Cardiac fibroblast (primary cell): ENCODE measurements at regions not wholly inside any gene's neighbourhood (a gene's known extent, or its start where the extent isn't known, plus 50 kb on each side); places are given as distances from the start of the nearest gene placed in this dataset.

ENCODE experiments used
- DNase-seq, 2 donors: peaks; one replicate each; pipeline versions ENCODE4 v3.0.0 to v3.0.0-alpha.2; 2010; ENCODE audit warnings: low read depth in 2 of 2
- H3K4me3 ChIP-seq, 2 donors: replicated peaks in 1 of 2; 1 replicate in 1 of 2; 2 replicates in 1 of 2; pipeline ENCODE4 v1.5.1; 2011; ENCODE audit warnings: low read depth in 2 of 2, low read length in 2 of 2, mild to moderate bottlenecking in 2 of 2, moderate library complexity in 1 of 2
- TF ChIP-seq, protein P1 (sequence below): IDR thresholded peaks from one replicate; pipeline ENCODE4 v1.5.1; 2011; ENCODE audit warnings: low read depth, mild to moderate bottlenecking, low read length, inconsistent platforms

DNA sequence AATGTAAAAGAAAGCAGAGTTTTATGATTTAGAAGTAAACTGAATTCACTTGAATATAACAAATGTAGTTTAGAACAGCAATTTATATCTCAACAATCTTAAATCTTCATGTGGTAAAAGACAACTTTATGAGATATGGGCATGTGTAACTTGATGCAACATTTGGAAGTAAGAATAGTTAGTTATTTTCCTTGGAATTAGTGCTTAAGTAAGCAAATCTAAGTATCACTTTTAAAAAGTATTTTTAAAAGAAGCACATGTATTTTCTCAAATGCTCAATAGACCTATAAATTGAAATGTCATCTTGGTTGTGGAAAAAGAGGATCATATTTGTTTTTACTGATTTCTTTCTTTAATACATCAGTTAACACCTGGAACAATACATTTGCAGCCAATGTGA, 340.3 kb upstream of the CDH6 start:
- no peak overlapping the region for H3K4me3 ChIP-seq
- no peak for DNase-seq
- TF ChIP-seq, protein P1, sequence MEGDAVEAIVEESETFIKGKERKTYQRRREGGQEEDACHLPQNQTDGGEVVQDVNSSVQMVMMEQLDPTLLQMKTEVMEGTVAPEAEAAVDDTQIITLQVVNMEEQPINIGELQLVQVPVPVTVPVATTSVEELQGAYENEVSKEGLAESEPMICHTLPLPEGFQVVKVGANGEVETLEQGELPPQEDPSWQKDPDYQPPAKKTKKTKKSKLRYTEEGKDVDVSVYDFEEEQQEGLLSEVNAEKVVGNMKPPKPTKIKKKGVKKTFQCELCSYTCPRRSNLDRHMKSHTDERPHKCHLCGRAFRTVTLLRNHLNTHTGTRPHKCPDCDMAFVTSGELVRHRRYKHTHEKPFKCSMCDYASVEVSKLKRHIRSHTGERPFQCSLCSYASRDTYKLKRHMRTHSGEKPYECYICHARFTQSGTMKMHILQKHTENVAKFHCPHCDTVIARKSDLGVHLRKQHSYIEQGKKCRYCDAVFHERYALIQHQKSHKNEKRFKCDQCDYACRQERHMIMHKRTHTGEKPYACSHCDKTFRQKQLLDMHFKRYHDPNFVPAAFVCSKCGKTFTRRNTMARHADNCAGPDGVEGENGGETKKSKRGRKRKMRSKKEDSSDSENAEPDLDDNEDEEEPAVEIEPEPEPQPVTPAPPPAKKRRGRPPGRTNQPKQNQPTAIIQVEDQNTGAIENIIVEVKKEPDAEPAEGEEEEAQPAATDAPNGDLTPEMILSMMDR: no peak

DNA sequence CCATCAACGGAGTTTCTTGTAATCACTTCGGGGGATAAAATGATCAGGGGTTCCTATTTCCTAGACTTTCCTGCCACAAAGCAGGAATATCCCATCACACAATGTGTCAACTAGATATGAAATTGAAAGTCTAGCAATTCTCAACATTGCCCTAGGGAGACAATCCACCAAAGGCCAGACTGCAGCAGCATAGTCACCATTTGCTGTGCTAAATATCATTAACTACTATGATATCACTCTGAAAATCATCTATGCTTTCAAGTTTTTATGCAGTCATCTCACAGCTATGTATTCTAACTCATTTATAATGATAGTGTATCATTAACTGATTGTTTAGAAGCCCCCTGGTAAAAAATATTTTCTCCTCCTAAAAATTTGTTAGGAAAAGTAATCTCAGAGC, 342.6 kb upstream of the CDH6 start:
- DNase-seq: no peak
- TF ChIP-seq, protein P1: no peak
- H3K4me3 ChIP-seq: no peak overlapping the region

DNA sequence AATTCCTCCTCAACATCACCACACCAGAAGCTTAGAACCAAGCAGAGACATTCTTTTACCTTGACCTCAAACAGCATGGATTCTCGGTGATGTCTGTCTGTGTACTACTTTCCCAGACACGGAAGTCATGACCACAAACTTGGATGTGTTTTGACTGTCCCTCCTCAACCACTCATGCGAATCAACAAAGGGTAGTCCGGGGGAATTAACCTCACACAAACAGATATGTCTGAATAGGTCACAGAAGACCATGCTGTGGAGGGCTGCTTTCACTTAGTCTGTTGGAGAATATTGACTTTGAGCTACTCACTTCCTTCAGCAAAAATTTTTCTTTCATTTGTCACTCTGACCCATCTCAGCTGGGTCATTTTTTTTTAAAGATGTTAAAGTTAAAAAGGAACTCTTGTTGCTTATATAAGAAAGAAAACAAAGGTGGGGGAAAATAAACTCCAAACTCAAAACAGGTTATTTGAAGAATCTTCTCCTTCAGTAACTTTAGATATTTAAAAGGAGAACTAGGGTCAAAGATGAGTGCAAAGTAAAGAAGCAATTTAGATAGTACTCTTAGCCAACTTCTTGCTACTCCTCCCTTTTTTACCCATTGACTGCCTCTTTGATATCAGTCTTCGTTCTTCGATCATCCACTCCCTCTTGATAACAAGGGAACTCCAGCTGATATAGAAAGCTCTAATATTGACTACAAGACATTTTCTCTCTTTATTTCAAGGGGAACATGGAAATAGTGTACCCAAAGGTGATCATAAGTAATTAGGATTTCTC, 343.4 kb upstream of the CDH6 start:
- TF ChIP-seq, protein P1: no peak
- H3K4me3 ChIP-seq: no peak overlapping the region
- DNase-seq: peak in 1 of 2 donors; percentile 88

DNA sequence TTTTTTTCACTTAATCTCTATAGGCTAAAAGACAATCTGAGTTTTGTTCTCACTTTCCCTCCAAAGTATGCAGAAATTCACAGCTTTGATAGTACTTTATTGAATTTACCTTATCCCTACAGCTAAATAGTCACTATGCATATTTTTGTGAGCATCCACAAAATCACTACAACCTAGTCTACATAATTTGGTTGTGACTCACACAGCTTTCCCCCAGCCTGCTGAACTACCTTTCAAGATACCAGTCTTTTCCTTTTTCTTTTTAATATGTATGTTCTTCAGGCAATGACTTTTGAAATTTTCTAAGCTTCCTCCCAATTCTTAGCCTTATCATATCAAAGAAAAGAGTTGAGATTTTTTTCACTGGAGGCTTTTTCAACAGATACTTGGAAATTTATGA, 347.3 kb upstream of the CDH6 start:
- DNase-seq: peak in 1 of 2 donors; percentile 6
- no peak overlapping the region for H3K4me3 ChIP-seq
- TF ChIP-seq, protein P1: no peak

DNA sequence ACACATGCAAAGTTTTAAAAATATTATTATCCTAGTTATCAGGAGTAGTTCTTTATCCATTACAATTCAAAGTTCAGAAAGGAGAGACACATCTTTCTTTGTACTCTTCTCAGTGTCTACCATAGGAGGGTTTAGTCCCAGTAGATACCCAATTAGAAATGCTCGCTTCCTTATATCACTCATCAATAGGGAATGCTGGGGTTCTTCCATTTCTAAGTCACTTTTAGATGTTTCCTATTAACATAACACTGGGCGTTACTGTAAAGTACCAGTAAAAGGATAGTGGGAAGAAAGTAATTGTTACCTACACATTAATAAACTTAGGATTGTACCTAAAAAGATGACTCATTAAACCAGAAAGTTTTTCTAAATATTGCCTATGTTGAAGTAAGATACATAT, 348.3 kb upstream of the CDH6 start:
- no peak for DNase-seq
- no peak overlapping the region for H3K4me3 ChIP-seq
- TF ChIP-seq, protein P1: no peak

DNA sequence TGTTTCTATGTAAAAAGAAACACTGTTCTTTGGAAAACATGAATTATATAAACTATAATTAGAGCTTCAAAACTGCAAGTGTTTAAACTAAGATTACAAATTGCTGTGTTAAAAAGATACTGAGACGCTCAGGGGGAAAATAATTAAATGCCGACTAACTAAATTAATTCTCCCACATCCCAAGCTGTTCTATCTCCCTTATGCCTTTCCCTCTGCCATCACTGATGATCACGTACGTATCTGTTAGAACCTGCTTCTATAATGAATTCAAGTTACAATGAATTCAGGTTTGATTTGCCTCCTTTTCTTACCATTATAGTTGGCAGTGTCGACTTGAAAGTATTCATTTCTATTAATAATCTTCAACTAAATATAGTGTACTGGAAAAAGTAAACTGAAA, 349.9 kb upstream of the CDH6 start:
- TF ChIP-seq, protein P1: no peak
- H3K4me3 ChIP-seq: no peak overlapping the region
- DNase-seq: no peak

DNA sequence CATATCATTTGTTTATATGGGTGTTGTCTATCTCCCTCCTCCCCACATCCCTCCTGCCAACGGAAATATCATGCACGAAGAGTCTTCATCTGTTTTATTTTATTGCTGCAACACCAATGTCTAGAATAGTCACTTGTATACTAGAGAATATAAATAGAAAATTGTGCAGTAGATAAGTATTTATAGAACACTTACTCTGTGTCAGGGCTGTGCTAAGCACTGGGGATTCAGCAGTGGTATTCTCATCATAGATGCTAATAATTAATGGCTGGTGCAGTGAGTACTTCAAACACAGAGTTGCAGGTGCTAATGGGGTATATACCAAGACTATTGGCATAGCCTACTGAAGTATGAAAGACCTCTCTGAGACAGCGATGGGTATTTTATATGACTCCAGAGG, 353.5 kb upstream of the CDH6 start:
- H3K4me3 ChIP-seq: no peak overlapping the region
- TF ChIP-seq, protein P1: no peak
- DNase-seq: no peak
